GM19023 (cell line): ENCODE measurements at regions not wholly inside any gene's neighbourhood (a gene's known extent, or its start where the extent isn't known, plus 50 kb on each side); places are given as distances from the start of the nearest gene placed in this dataset.

Experiments used
- ATAC-seq: cut with Tn5 transposase; IDR thresholded peaks from one replicate; pipeline ENCODE4 v1.9.1; 2021; ENCODE audit warnings: mild to moderate bottlenecking, moderate library complexity; ENCODE audit not compliant: unreplicated experiment

DNA sequence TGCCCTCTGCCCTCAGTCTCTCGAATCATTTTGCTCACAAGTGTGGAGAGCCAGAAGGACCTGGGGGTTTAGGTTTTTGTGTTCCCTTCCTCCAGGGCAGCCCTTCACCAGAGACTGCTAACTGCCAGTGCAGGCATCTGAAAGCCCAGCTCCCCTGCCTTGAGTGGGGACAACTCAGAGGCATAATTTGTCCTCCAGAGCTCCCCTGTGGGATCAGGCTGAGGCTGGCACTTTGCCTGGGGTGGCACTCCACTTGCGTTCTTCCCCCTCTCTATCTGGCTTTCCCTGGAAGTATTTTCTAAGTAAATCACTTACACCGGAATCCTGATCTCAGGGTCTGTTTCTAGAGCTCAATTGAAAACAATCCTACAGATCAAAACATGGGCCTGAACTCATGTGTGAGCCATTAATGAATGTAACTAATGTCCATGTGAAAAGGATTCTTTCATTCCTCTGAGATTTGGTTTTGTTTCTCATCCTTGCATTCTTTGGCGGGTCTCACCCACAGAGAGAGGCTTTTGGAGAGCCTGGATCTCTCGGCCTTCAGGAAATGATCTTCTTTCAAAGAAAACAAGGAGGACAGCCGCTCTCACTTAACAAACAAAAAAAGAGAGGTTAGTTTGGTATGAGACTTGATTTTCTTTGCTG is 125.7 kb upstream of the RIPOR2 start:
- ATAC-seq: no peak

DNA sequence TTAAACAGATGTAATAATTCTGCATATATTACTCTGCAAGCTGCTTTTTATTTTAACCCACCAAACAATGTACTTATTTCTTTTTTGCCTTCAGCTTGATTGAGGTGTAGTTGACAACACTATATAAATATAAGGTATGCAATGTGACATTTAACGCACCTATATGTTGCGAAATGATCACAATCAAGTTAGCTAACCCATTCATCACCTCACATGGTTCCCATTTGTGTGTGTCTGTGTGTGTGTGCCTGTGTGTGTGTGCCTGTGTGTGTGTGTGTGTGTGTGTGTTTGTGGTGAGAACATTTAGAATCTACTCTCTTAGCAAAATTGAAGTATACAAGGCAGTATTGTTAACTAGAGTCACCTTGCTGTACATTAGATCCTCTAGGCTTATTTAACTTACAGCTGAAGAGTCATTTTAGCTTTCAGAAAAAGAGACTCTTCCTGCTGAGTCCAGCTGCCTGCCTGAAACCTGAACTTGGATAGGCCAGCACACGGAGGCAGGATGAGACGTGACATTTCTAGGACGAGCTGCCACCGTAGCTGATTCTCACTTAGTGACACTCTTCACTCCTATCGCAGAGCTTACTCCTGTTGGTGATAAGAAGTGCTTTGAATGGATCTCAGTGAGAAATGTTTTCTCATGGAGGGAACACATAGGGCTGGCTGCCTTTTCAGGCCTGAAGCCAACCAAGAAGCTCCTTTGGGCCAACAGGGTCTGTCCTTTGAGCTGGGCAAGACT is 126.5 kb upstream of the RIPOR2 start:
- no peak for ATAC-seq

DNA sequence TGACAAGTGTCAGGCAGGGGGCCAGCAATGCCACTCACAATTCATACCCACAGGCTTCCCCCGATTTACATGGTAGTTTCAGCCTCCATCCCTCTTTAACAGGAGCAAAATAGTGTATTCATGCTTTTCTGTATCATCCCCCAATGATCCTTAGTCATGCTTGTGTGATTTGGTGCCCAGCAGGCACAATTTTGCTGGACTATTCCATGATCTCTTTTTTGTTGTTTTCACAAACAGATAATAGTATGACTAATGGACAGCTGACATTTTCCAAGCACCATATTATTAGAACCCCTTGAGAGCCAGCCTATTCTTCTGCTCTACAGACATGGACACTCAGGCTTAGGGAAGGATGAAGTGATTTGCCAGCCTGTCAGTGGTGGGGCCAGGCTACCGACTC is 128.2 kb upstream of the RIPOR2 start:
- ATAC-seq: no peak

DNA sequence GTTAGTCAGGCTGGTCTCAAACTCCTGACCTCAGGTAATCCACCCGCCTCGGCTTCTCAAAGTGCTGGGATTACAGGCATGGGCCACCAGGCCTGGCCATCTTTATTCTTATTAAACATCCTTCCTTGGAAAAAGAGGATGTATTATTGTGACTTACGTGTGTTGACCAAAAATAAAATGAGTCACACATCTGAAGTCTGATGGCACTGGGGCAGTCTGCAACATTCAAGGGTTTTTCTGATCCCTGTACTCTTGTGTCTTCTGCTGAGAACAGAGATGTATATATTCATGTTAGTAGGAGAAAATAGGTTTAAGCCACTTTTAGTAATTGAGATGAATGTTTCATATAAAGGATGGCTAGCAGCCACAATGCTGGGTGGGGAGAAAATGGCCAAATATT is 129.9 kb upstream of the RIPOR2 start:
- no peak for ATAC-seq

DNA sequence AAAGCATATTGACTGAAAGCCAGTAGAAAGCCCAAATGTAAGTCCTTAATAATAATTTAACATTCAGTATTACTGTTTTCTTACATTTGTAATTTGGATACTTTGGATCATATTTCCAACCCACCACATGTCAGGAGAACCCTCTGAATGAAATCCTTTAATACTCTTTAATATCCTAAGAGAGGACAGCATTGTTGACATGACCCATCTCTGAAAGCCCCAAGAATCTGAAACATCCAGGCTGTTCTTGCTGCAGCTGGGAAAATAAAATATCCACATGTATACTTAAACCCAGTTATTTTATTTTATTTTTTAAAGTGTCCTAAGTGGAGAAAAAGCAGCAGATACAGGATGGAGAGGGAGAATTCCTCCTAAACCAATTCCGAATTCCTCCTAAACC is 130.8 kb upstream of the RIPOR2 start:
- no peak for ATAC-seq

DNA sequence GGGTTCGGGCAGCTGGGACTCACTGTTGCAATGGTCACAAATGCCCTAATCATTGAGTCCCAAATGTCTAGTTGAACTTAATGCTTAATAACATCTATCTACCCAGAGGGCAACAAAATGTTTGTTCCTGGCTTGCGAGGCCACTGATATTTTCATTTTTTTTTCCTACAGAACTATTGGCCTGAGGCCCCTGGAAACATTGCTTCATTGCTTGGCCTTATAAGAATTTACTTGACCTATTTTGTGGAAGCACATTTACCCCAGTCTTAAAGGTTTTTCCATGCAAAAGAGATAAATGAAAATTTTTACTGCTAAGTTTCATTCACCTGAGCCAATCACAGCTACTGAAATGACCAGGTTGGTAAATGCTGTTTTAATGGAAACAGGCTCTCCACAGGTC is 133.1 kb upstream of the RIPOR2 start:
- ATAC-seq: no peak

DNA sequence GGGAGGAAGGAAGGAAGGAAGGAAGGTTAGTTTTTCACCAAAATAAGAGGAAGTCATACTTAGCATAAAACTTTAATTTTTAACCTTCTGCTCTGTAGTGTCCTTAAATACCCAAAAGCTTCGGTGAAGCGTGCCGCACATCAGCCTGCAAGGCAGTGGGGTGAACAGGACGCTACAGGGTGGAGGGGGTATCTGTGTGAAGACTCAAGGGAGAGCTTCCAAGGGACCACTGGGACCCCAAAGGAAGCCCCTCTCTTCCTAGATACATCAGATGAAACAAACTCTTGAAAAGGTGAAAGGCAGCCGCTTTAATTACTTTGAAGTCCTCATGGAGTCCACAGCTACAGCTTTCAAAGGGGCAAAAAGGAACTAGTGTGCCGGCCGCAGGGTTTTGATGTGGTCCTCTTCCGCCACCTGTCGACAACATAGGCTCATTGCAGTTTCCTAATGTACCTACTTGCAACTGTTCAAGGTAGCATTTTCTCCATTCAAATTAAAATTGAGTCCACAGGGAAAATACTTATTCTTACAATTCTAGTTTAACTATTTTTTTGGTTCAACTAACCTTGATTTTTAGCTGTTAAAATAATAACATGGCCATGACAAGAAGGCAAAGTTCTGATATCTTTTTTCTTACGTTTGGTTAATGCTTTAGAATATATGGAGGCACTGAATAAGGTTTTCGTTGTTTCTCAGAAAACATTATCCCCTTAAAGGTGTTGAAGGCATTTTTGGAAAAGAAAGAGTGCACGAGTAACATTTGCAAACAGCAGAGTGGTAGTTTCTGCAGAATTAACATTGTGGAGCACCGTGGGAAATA is 135.0 kb upstream of the RIPOR2 start:
- ATAC-seq: peak; percentile 81

DNA sequence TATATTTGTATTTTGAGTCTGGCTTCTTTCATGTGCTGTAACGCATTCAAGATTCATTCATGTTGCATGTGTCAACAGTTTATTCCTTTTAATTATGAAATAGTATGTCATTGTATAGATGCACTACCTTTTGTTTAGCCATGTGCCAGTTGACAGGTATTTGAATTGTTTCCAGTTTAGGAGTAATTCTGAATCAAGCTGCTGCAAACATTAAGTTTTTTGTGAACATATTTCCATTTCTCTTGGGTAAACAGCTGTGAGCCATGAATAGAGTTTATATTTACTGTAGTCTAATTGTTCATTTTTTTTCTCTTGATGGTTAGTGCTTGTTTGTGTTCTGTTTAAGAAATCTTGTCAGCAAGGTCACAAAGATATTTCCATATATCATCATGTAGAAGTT is 142.4 kb upstream of the RIPOR2 start:
- ATAC-seq: no peak

DNA sequence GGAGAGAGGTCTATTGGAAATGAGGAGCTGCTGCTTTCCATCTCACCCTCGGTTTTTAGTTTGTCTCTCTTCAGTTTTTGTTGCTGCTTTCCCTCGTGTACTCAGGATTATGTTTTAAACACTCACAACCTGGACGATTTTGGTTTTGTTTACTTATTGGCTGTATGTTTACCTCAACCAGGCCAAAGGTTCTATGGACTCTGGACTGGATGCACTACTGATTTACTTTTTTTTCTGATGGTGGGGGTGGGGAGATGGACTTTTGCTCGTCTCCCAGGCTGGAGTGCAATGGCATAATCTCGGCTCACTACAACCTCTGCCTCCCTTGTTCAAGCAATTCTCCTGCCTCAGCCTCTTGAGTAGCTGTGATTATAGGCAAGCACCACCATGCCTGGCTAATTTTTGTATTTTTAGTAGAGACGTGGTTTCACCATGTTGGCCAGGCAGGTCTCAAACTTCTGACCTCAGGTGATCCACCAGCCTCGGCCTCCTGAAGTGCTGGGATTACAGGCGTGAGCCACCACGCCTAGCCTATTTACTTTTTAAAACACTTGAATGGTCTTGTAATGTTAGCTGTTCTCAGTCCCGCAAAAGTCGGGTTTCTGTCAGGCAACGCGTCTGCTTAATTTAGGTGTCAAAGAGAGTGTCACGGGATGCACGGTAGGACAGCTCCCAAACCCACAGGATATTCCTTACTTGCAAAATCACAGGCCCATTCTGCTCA is 148.2 kb upstream of the RIPOR2 start:
- no peak for ATAC-seq

DNA sequence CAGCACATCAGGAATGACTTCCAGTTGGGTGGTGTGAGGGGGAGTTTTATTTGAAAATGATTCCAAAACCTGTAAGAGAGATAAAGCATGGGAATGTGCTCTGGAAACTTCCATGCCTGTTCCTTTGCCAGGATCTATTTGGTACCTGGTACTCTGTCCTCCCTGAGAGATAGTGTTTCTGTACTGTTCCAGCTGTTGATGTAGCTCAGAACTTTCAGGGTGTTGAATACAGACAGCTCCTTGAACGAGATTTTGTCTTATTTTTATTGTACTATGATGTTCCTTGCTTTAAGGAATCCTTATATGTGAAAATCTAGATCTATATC is 148.7 kb upstream of the RIPOR2 start:
- no peak for ATAC-seq

DNA sequence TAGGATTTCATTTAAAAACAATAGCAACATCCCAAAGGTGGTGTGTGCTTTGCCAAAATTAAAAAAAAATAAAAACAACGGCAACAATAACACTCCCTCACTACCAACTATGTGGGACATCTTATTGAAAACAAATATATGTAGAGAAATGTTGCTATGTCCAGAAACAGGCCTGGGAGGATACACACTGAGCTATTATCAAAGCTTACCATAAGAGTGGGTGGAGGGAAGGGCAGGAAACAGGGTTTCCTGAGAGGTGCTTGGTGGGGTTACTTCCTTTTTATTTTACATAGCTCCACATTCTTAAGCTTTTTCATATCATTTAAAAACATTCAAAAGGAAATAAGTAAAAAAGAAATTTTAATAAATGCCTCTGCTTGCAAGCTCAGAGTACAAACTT is 150.0 kb upstream of the RIPOR2 start:
- ATAC-seq: no peak

DNA sequence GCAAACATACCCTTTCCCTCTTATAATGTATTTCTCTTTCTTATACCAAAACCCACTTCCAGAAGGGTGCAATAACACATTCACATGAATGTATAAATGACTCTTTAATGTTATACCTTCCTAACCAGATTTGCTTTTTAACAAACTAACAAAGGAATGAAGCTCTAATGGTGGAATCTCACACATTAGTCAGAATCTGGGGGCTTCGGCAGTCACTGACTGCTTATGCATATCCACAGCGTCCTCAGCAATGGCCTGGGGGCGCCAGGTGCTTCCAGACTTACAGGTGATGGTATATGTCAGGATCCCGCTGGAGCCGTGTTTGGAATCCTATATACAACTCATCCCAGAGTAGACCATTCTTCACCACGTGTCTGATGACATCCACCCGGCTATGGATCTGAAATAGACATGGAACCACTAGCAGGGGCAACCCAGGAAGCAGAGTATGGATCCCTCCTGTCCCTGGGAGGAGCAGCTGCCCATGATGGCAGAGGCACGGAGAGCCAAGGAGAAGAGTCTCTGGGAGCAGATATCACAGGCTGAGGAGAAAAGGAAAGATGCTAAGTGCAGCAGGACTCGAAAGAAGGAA is 150.8 kb upstream of the RIPOR2 start:
- no peak for ATAC-seq

DNA sequence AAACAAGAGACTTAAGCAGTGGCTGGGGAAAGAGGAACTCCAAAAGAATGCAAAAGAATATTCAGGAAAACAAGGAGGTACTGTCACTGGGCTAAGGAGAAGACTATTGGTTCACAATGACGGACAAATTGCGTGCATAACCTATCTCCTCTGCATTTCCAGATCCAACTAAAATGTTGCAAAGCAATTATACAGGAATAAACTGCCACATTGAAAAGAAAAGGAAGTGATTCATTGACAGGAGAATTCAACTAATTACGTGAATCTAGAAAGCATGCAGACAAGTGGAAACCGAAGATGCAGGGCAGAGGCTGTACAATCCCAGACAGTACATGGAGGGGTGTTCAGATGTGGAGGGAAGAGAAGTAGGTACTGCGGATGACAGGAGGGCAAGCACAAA is 152.8 kb upstream of the RIPOR2 start:
- no peak for ATAC-seq

DNA sequence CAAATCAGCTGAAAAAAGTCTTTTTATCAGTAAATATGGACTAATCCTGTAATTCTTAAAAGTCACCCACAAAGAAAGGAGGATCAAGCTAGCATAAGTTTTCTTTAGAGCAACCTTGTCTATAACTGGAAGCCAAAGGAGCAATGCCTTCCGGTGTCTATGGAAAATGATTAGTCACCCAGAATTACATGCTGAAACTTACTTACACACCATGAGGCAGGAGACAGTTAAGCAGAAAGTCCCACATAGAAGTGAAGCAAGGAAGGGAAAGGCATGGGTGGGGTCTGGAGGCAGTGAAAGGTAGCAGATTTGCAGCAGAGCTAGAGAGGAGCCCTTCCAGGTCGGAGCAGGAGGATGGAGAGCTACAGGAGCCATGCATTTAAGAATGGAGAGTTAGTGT is 153.7 kb upstream of the RIPOR2 start:
- no peak for ATAC-seq

DNA sequence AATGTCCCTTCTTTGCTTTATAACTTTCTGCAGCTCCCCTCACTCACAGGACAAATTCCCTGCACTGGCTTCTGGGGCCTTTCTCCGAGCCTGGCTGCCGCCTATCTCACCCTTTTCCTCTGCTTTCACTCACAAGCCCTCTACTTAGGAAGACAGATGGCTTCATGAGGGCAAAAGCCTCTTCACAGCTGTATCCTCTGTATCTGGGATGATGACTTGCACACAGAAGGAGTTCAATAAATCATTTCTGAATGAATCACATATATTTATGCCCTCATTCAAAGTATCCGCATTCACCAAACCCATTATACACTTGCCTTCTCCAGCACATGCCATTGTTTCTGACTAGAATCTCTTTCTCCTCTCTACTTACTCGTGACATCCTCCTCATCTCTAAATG is 159.0 kb upstream of the RIPOR2 start:
- ATAC-seq: no peak

DNA sequence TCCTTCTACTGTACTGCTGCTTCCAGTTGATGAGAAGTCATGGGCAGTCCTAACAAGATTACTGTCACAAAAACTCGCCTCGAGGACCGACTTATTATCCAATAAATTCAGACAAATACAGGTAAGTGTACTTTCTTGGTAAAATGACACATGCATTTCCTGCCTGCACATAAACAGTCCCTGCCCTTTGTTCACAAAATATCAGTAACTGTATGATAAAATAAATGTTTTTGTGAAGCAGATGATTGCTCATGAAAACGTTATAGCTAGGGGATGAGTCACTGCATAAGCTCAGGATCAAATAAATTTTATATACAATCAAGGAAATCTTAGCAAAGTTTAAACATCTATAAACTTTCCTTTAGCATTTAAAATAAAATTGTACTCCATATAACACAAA is 164.5 kb upstream of the RIPOR2 start:
- no peak for ATAC-seq

DNA sequence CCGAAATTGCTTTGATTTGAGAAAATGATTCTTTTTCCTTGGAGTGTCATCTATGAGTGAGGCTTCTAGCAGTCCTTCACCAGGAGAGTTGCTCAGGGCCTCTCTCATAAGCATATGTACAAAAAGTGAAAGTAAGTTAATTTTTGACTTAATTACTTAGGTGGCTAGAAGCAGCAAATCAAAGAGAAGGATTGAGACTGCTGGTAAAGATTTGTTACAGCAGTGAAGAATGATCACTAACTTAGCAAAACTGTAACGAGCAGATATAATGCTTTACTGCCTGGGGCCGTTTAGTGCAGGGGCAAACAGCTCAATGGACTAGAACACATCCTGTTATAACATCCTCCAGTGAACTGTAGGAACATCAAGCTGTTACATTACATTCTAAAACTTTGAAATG is 167.8 kb upstream of the RIPOR2 start:
- no peak for ATAC-seq

DNA sequence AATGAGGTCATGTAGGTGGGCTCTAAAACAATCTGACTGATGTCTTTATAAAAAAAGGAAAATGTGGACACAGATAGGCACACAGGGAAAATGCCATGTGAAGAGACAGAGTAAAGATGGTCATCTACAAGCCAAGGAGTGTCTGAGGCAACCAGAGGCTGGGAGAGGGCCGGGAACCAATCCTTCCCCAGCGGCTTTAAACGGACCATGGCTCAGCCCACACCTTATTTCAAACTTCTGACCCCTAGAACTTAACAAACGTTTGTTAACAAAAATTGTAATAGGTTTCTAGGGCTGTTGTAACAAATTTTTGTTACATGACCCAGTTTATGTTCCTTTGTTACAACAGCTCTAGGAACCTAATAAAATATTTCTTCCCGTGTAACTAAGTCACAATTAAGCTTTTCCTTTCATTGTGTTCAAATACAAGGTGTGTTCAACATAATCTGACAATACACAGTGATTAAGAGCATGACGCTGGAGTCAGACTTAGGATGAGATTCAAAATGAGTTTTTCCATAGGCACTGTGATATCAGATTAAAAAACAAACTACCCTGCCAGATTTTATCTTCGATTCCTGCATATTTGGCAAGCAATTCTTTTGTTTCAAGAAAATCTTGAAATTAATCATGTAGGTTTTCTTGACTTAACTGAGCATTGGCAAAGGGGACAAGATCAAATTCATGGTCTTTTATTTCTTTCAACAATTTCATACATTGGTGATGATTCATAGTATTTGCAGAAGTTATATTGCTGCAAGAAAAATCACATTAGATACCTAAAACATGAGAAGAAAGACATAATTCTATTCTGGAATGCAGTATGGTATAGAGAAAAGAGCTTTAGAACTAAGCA is 169.5 kb upstream of the RIPOR2 start:
- no peak for ATAC-seq

DNA sequence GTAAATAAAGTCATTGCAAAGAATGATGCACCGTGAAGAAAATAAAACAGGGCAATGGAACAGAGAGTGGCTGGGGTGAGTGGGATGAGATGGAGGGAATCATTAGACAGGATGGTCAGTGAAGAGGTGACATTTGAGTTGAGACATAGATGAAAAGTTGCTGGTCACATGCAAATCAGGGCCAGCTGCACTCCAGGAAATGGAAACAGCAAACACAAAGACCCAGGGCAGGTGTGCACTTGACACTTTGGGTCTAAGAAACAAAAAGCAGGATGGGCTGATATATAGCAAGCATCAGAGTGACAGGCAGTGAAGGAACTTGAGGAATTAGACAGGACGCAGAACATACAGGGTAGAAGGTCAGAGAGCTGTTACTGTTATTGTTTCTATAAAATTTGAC is 171.5 kb upstream of the RIPOR2 start:
- peak; percentile 87 for ATAC-seq

DNA sequence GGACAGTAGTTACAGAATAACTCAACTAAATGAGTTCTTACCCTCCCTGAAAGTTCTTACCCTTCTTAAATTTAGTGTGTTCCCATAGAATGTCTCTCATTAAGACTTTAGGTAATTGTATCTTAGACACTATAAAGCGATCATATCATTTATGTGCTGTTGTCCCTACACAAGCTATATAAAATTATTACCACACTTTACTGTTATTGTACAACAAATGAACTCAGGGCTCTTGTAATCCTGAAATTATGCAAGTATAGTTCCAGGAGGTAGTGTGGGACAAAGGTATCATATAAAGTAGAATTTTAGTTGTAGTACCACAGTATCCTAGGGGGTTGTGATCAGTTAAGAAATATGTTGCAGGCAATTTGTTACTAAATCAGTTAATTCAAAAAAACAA is 167.4 kb upstream of the CARMIL1 start:
- no peak for ATAC-seq
